ENCODE measurements at regions not wholly inside any gene's neighbourhood (a gene's known extent, or its start where the extent isn't known, plus 50 kb on each side); places are given as distances from the start of the nearest gene placed in this dataset.

GRCh38 chr12:98018836-98019235, 496.6 kb upstream of the TMPO start:
- Histone ChIP-seq H4K20me1 (ENCODE audit: insufficient read depth, low read length) (no peaks in the 10 kb centered on the region), H3K36me3 (ENCODE audit: insufficient read depth, low read length) (no peaks in the 10 kb centered on the region), H3K4me2 (ENCODE audit: low read length) (no peak overlapping the region), H3K9me3 (ENCODE audit: low read length) (no peaks in the 10 kb centered on the region), H3K4me3 (ENCODE audit: low read depth, low read length, poor library complexity, severe bottlenecking) (no peak overlapping the region), H2AFZ (ENCODE audit: low read length) (no peak overlapping the region), H3K79me2 (ENCODE audit: insufficient read depth, low read depth, low read length) (no peaks in the 10 kb centered on the region), H3K4me1 (ENCODE audit: insufficient read depth, low read length, poor library complexity, severe bottlenecking) (no peaks in the 10 kb centered on the region), H3K9me2 (ENCODE audit: insufficient read depth, low read length) (no peaks in the 10 kb centered on the region), H3K27ac (ENCODE audit: low read depth, low read length, poor library complexity, severe bottlenecking) (no peak overlapping the region)
- TF ChIP-seq, protein P1, sequence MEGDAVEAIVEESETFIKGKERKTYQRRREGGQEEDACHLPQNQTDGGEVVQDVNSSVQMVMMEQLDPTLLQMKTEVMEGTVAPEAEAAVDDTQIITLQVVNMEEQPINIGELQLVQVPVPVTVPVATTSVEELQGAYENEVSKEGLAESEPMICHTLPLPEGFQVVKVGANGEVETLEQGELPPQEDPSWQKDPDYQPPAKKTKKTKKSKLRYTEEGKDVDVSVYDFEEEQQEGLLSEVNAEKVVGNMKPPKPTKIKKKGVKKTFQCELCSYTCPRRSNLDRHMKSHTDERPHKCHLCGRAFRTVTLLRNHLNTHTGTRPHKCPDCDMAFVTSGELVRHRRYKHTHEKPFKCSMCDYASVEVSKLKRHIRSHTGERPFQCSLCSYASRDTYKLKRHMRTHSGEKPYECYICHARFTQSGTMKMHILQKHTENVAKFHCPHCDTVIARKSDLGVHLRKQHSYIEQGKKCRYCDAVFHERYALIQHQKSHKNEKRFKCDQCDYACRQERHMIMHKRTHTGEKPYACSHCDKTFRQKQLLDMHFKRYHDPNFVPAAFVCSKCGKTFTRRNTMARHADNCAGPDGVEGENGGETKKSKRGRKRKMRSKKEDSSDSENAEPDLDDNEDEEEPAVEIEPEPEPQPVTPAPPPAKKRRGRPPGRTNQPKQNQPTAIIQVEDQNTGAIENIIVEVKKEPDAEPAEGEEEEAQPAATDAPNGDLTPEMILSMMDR (conservative IDR thresholded peaks at IDR 0.05; ENCODE audit: low read length), result no peak
- no peak for TF ChIP-seq EZH2phosphoT487 (IDR thresholded peaks at IDR 0.05; ENCODE audit: borderline replicate concordance, low read depth, low read length)
- POLR2A ChIA-PET, result interaction anchor here (0.9 to 1.6 kb wide), 2 partner anchors 12 to 407 kb away, joined by 3 to 4 read pairs; no protein-coding TSS in a partner anchor
- intact Hi-C loops (cut with micrococcal nuclease; ENCODE audit: unreplicated experiment), result no loop called here
- CTCF ChIA-PET (ENCODE audit: unreplicated experiment), result no interaction called here
- BruUV-seq (replicated peaks), result no TSS peak
- DNase-seq (ENCODE audit: low spot score), result no peak

DNA sequence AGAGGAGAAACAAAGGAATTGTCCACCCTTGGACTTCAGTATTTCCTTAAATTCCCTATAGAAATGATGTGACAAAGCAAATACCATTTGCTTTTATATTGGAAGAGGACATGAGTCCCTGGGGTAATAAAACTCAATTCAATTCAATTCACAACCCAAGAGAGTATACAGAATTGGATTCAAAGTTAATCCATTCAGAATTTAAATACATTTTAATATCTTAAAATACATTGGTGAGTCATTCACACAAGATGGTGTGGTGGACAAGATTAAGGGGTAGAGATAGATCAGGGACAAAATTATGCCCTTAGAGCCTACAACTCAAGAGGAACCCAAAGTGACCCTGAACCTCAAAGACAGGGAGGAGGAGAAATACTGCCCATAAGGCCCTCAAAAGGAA, 495.0 kb upstream of the TMPO start:
- Histone ChIP-seq H3K36me3 (ENCODE audit: insufficient read depth, low read length) (no peaks in the 10 kb centered on the region), H2AFZ (ENCODE audit: low read length) (no peak overlapping the region), H3K4me1 (ENCODE audit: insufficient read depth, low read length, poor library complexity, severe bottlenecking) (no peaks in the 10 kb centered on the region), H3K27ac (ENCODE audit: low read depth, low read length, poor library complexity, severe bottlenecking) (no peak overlapping the region), H3K4me3 (ENCODE audit: low read depth, low read length, poor library complexity, severe bottlenecking) (no peak overlapping the region), H3K9me3 (ENCODE audit: low read length) (no peaks in the 10 kb centered on the region), H3K4me2 (ENCODE audit: low read length) (no peak overlapping the region), H3K9me2 (ENCODE audit: insufficient read depth, low read length) (no peaks in the 10 kb centered on the region), H4K20me1 (ENCODE audit: insufficient read depth, low read length) (no peaks in the 10 kb centered on the region), H3K79me2 (ENCODE audit: insufficient read depth, low read depth, low read length) (no peaks in the 10 kb centered on the region)
- intact Hi-C loops (cut with micrococcal nuclease; ENCODE audit: unreplicated experiment), result no loop called here
- DNase-seq (ENCODE audit: low spot score), result no peak
- TF ChIP-seq, protein P1 (conservative IDR thresholded peaks at IDR 0.05; ENCODE audit: low read length), result no peak
- no peak for TF ChIP-seq EZH2phosphoT487 (IDR thresholded peaks at IDR 0.05; ENCODE audit: borderline replicate concordance, low read depth, low read length)
- BruUV-seq (replicated peaks), result no TSS peak
- ChIA-PET POLR2A (interaction anchor here (0.7 kb wide), 1 partner anchor 31 kb away, joined by 3 read pairs; no protein-coding TSS in a partner anchor), CTCF (ENCODE audit: unreplicated experiment) (no interaction called here)

GRCh38 chr12:98022961-98023360, 492.4 kb upstream of the TMPO start:
- no peak overlapping the region for H2AFZ ChIP-seq (ENCODE audit: low read length)
- no peak overlapping the region for H3K27ac ChIP-seq (ENCODE audit: low read depth, low read length, poor library complexity, severe bottlenecking)
- no TSS peak for BruUV-seq (replicated peaks)
- CTCF ChIA-PET (ENCODE audit: unreplicated experiment), result no interaction called here
- H3K4me3 ChIP-seq (ENCODE audit: low read depth, low read length, poor library complexity, severe bottlenecking), result no peak overlapping the region
- H3K4me2 ChIP-seq (ENCODE audit: low read length), result no peak overlapping the region
- no peaks in the 10 kb centered on the region for H3K9me3 ChIP-seq (ENCODE audit: low read length)
- no peaks in the 10 kb centered on the region for H4K20me1 ChIP-seq (ENCODE audit: insufficient read depth, low read length)
- no peaks in the 10 kb centered on the region for H3K36me3 ChIP-seq (ENCODE audit: insufficient read depth, low read length)
- TF ChIP-seq, protein P1 (conservative IDR thresholded peaks at IDR 0.05; ENCODE audit: low read length), result no peak
- no peak for TF ChIP-seq EZH2phosphoT487 (IDR thresholded peaks at IDR 0.05; ENCODE audit: borderline replicate concordance, low read depth, low read length)
- intact Hi-C loops (cut with micrococcal nuclease; ENCODE audit: unreplicated experiment), result no loop called here
- H3K4me1 ChIP-seq (ENCODE audit: insufficient read depth, low read length, poor library complexity, severe bottlenecking), result no peaks in the 10 kb centered on the region
- DNase-seq (ENCODE audit: low spot score), result no peak
- H3K9me2 ChIP-seq (ENCODE audit: insufficient read depth, low read length), result no peaks in the 10 kb centered on the region
- no peaks in the 10 kb centered on the region for H3K79me2 ChIP-seq (ENCODE audit: insufficient read depth, low read depth, low read length)
- POLR2A ChIA-PET, result no interaction called here
